ENCODE measurements at regions not wholly inside any gene's neighbourhood (a gene's known extent, or its start where the extent isn't known, plus 50 kb on each side); places are given as distances from the start of the nearest gene placed in this dataset.
"Not testable (repeated sequence)": the region's sequence is repeated elsewhere in the genome, so short reads cannot be mapped to it uniquely, and the experiment has no call there.

GRCh38 chr17:37815536-37815935 is 70.7 kb upstream of the HNF1B start:
- DNase-seq (ENCODE audit: low spot score), result no peak
- in situ Hi-C loops (cut with MboI; ENCODE audit: low sequenced_read_pairs, unreplicated experiment), result loop anchor here (10.0 kb wide), 1 partner anchor 291 kb away; no protein-coding TSS in a partner anchor
- no peak for TF ChIP-seq CTCF (IDR thresholded peaks at IDR 0.05; ENCODE audit: borderline replicate concordance, control extremely low read depth, extremely low read depth, insufficient read depth, missing control alignments)

- DNase-seq (ENCODE audit: low spot score), result no peak
- TF ChIP-seq CTCF (IDR thresholded peaks at IDR 0.05; ENCODE audit: borderline replicate concordance, control extremely low read depth, extremely low read depth, insufficient read depth, missing control alignments), result no peak
- in situ Hi-C loops (cut with MboI; ENCODE audit: low sequenced_read_pairs, unreplicated experiment), result loop anchor here (10.0 kb wide), 1 partner anchor 289 kb away; no protein-coding TSS in a partner anchor
These were observed 68.9 kb upstream of the HNF1B start for GRCh38 chr17:37813751-37814150.

GRCh38 chr17:37808846-37809245 is 64.0 kb upstream of the HNF1B start:
- in situ Hi-C loops (cut with MboI; ENCODE audit: low sequenced_read_pairs, unreplicated experiment); DNase-seq (ENCODE audit: low spot score): not testable (repeated sequence)

GRCh38 chr17:37802712-37803416 is 58.0 kb upstream of the HNF1B start:
- TF ChIP-seq CTCF (IDR thresholded peaks at IDR 0.05; ENCODE audit: borderline replicate concordance, control extremely low read depth, extremely low read depth, insufficient read depth, missing control alignments), result no peak
- DNase-seq (ENCODE audit: low spot score), result no peak
- in situ Hi-C loops (cut with MboI; ENCODE audit: low sequenced_read_pairs, unreplicated experiment), result no loop called here

GRCh38 chr17:37802061-37802595 is 57.3 kb upstream of the HNF1B start:
- no peak for DNase-seq (ENCODE audit: low spot score)
- TF ChIP-seq CTCF (IDR thresholded peaks at IDR 0.05; ENCODE audit: borderline replicate concordance, control extremely low read depth, extremely low read depth, insufficient read depth, missing control alignments), result no peak
- in situ Hi-C loops (cut with MboI; ENCODE audit: low sequenced_read_pairs, unreplicated experiment), result no loop called here

- DNase-seq (ENCODE audit: low spot score), result no peak
- TF ChIP-seq CTCF (IDR thresholded peaks at IDR 0.05; ENCODE audit: borderline replicate concordance, control extremely low read depth, extremely low read depth, insufficient read depth, missing control alignments), result no peak
- in situ Hi-C loops (cut with MboI; ENCODE audit: low sequenced_read_pairs, unreplicated experiment), result no loop called here
These were observed 56.3 kb upstream of the HNF1B start for GRCh38 chr17:37801171-37801570.

GRCh38 chr17:37797206-37797605 is 52.3 kb upstream of the HNF1B start:
- TF ChIP-seq CTCF (IDR thresholded peaks at IDR 0.05; ENCODE audit: borderline replicate concordance, control extremely low read depth, extremely low read depth, insufficient read depth, missing control alignments), result no peak
- in situ Hi-C loops (cut with MboI; ENCODE audit: low sequenced_read_pairs, unreplicated experiment), result loop anchor here (10.0 kb wide), 1 partner anchor 162 kb away; no protein-coding TSS in a partner anchor
- DNase-seq (ENCODE audit: low spot score), result no peak
